Parathyroid adenoma (tissue), 2 donors: ENCODE measurements at regions not wholly inside any gene's neighbourhood (a gene's known extent, or its start where the extent isn't known, plus 50 kb on each side); places are given as distances from the start of the nearest gene placed in this dataset.

Experiments
- H2AFZ ChIP-seq: fragments of 300-600 bp; sonication (generic); one replicate; pipeline ENCODE4 v1.7.0; 2017; ENCODE audit warnings: antibody characterized with exemption, mild to moderate bottlenecking
- H3K27ac ChIP-seq: fragments of 300-600 bp; sonication (generic); one replicate; pipeline ENCODE4 v1.7.0; 2017
- H3K27me3 ChIP-seq: fragments of 300-600 bp; sonication (generic); one replicate; pipeline ENCODE4 v1.7.0; 2017; ENCODE audit warnings: low read length; ENCODE audit not compliant: control insufficient read depth, insufficient read depth
- H3K36me3 ChIP-seq: fragments of 300-600 bp; sonication (generic); one replicate; pipeline ENCODE4 v1.7.0; 2017; ENCODE audit warnings: low read length; ENCODE audit not compliant: control insufficient read depth, insufficient read depth
- H3K4me1 ChIP-seq: fragments of 300-600 bp; sonication (generic); one replicate; pipeline ENCODE4 v1.7.0; 2017; ENCODE audit warnings: control low read depth
- H3K4me2 ChIP-seq: fragments of 300-600 bp; sonication (generic); one replicate; pipeline ENCODE4 v1.7.0; 2017; ENCODE audit warnings: low read length
- H3K4me3 ChIP-seq: fragments of 300-600 bp; sonication (generic); one replicate; pipeline ENCODE4 v1.7.0; 2017; ENCODE audit warnings: low read depth, low read length
- H3K79me2 ChIP-seq: fragments of 300-600 bp; sonication (generic); one replicate; pipeline ENCODE4 v1.7.0; 2017; ENCODE audit warnings: control low read depth
- H3K9ac ChIP-seq: fragments of 300-600 bp; sonication (generic); one replicate; pipeline ENCODE4 v1.7.0; 2017; ENCODE audit warnings: mild to moderate bottlenecking
- H3K9me3 ChIP-seq: fragments of 300-600 bp; sonication (generic); one replicate; pipeline ENCODE4 v1.7.0; 2017; ENCODE audit warnings: low read length; ENCODE audit not compliant: control insufficient read depth
- TF ChIP-seq, protein P1 (sequence below): fragments of 300-600 bp; sonication (generic); IDR thresholded peaks from one replicate; pipeline ENCODE4 v1.7.0; 2017; ENCODE audit warnings: antibody characterized with exemption, mild to moderate bottlenecking
- donor health status: primary hyperparathyroidism.

DNA sequence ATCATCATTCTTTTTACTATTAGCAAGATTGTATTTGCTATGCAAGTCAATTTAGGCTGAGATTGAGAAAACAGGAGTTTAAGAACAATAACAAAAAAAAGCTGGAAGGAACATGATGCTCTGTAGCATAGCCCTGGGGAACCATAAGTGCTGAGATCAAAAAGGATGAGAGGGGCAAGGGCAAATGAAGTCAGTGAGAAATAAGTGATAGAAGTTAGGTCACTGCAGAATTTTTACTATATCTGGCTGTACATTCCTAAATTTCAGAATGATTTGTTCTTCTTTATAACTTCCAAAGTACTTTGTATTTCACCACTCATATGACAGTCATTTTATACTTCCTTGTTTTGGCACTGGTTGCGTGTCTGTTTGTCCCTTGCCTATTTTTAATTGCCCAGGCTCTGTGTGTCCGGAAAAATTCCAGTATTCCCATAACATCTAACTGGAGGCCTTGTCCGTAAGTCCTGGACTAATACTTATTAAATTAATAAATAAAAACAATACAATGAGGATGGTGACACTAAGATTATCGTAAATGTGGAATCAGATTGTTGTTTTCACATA lies 444.7 kb downstream of the TENT5A start:
- no peak overlapping the region for H3K9ac ChIP-seq
- H3K4me1 ChIP-seq, result no peaks in the 10 kb centered on the region
- no peak overlapping the region for H3K27ac ChIP-seq
- no peak overlapping the region for H2AFZ ChIP-seq
- no peaks in the 10 kb centered on the region for H3K79me2 ChIP-seq
- H3K9me3 ChIP-seq, result no peaks in the 10 kb centered on the region
- H3K4me2 ChIP-seq, result no peak overlapping the region
- H3K36me3 ChIP-seq, result no peaks in the 10 kb centered on the region
- no peaks in the 10 kb centered on the region for H3K27me3 ChIP-seq
- no peak overlapping the region for H3K4me3 ChIP-seq
- TF ChIP-seq, protein P1, sequence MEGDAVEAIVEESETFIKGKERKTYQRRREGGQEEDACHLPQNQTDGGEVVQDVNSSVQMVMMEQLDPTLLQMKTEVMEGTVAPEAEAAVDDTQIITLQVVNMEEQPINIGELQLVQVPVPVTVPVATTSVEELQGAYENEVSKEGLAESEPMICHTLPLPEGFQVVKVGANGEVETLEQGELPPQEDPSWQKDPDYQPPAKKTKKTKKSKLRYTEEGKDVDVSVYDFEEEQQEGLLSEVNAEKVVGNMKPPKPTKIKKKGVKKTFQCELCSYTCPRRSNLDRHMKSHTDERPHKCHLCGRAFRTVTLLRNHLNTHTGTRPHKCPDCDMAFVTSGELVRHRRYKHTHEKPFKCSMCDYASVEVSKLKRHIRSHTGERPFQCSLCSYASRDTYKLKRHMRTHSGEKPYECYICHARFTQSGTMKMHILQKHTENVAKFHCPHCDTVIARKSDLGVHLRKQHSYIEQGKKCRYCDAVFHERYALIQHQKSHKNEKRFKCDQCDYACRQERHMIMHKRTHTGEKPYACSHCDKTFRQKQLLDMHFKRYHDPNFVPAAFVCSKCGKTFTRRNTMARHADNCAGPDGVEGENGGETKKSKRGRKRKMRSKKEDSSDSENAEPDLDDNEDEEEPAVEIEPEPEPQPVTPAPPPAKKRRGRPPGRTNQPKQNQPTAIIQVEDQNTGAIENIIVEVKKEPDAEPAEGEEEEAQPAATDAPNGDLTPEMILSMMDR, result no peak

DNA sequence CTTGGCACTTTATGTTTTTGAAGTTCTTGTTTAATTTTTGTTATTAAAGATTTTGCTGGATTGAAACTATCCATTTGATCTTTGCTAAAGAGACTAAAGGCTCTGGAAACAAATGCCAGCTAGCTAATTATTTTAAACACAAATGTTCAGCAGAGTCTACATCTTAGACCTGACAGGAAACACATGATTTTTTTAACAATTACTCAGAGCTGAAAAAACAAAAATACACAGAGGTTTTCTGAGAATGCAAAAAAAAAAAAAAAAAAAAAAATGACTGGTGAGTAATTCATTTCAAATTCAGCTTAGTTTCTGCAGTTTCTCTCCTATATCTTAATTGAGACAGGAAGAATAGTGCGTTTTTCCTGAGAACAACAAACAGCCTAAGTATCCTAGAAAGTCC lies 448.0 kb downstream of the TENT5A start:
- Histone ChIP-seq H3K9ac (no peak overlapping the region), H3K27me3 (no peaks in the 10 kb centered on the region), H2AFZ (no peak overlapping the region), H3K27ac (no peak overlapping the region), H3K4me1 (no peaks in the 10 kb centered on the region), H3K4me2 (no peak overlapping the region), H3K79me2 (no peaks in the 10 kb centered on the region), H3K4me3 (no peak overlapping the region), H3K9me3 (no peaks in the 10 kb centered on the region), H3K36me3 (no peaks in the 10 kb centered on the region)
- TF ChIP-seq, protein P1, result no peak

DNA sequence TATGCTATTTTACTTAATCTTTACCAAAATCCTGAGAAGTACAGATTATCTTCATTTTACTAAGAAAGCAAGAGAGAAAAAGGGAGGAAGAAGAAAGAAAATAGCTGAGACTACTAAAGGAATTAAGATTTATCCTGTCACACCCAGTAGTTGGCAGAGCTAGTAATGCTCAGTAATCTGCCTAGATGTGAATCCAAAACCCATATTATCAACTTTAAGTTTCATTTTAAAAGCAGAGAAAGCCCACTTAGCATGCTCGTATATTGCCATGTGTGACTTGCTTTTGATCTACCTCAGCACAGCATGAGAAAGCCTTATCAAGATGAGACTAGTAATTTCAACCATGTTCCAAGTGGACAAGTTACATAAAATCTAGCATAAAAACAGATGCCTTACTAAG lies 451.5 kb downstream of the TENT5A start:
- Histone ChIP-seq H3K27me3 (no peaks in the 10 kb centered on the region), H3K9me3 (no peaks in the 10 kb centered on the region), H2AFZ (no peak overlapping the region), H3K79me2 (no peaks in the 10 kb centered on the region), H3K4me2 (no peak overlapping the region), H3K36me3 (no peaks in the 10 kb centered on the region), H3K4me3 (no peak overlapping the region), H3K9ac (no peak overlapping the region), H3K4me1 (no peaks in the 10 kb centered on the region), H3K27ac (no peak overlapping the region)
- TF ChIP-seq, protein P1, result no peak

DNA sequence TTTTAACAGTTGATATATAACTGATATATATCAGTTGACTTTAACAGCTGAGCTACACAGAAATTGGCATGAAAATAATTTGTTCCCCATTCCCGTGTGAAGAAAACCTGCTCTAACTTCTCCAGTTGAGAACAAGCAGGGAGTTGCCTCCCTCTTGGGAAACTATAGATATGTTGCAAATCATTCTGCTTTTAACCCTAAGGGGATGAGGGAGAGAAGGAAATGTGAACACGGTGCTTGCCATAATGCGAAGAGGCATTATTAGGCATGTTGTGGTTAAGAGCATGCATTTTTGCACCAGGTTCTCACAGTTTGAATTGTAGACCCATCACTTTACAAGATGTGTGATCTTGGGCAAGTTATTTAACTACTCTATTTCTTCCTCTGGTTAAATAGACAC lies 453.7 kb downstream of the TENT5A start:
- no peak overlapping the region for H3K9ac ChIP-seq
- TF ChIP-seq, protein P1, result no peak
- H3K4me3 ChIP-seq, result no peak overlapping the region
- no peaks in the 10 kb centered on the region for H3K4me1 ChIP-seq
- no peak overlapping the region for H3K4me2 ChIP-seq
- H3K79me2 ChIP-seq, result no peaks in the 10 kb centered on the region
- H3K9me3 ChIP-seq, result no peaks in the 10 kb centered on the region
- no peaks in the 10 kb centered on the region for H3K27me3 ChIP-seq
- H3K27ac ChIP-seq, result no peak overlapping the region
- H3K36me3 ChIP-seq, result no peaks in the 10 kb centered on the region
- no peak overlapping the region for H2AFZ ChIP-seq

DNA sequence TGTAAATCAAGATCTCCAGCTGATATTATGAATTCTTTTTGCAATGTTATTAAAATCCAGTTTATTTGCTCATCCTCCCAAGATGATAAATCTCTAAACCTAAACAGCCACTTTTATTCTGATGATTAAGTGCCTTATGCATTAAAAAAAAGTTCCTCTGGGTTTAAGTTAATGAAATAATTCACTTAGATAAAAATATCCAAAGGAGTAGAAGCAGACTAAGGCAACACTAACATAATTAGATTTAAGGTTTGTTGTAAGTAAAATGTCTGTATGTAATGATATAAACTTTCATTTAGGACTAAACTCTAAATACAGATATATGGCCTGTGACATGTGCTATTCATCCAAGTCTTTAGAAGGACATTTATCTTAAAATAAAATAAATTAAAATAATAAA lies 457.2 kb downstream of the TENT5A start:
- Histone ChIP-seq H3K4me2 (no peak overlapping the region), H3K27ac (no peak overlapping the region), H3K4me3 (no peak overlapping the region), H3K79me2 (no peaks in the 10 kb centered on the region), H2AFZ (no peak overlapping the region), H3K9me3 (no peaks in the 10 kb centered on the region), H3K36me3 (no peaks in the 10 kb centered on the region), H3K9ac (no peak overlapping the region), H3K4me1 (no peaks in the 10 kb centered on the region), H3K27me3 (no peaks in the 10 kb centered on the region)
- TF ChIP-seq, protein P1, result no peak
